ENCODE measurements at regions not wholly inside any gene's neighbourhood (a gene's known extent, or its start where the extent isn't known, plus 50 kb on each side); places are given as distances from the start of the nearest gene placed in this dataset.

DNA sequence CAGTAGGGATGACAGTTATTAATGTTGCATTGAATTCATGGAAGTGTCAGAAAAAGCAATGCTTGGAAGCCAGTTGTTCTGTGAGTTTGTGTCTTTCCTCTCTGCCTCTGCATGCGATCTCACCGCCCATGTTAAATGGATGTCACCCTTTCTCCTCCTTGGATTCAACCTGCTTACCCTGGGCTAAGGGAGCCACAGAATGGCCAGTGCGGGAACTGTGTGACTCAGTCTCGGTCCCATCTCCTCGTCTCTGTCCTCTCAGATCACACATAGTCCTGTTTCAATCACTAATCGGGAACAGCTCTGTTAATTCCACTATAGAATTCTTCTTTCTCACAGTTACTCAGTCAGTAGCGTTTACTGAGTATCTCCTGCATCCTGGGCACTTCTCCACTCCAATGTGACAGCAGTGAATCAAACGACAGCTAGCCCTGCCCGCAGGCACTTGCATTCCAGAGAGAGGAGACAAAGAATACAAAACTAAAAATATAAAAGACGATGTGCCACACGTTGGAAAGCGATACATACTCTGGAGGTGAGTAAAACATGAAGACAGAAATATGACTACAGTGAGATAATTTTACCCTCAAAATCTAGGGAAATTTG is 53.6 kb upstream of the TLR3 start:
- no peak overlapping the region for H3K27ac ChIP-seq (ENCODE audit: poor library complexity, severe bottlenecking)
- no peaks in the 10 kb centered on the region for H3K4me1 ChIP-seq (ENCODE audit: insufficient read depth, poor library complexity, severe bottlenecking)
- no peak overlapping the region for H3K4me3 ChIP-seq (ENCODE audit: severe bottlenecking)
- H3K9me3 ChIP-seq (ENCODE audit: severe bottlenecking) = no peaks in the 10 kb centered on the region
- no peak for DNase-seq (ENCODE audit: low spot score)
- no peak for ATAC-seq (ENCODE audit: low read depth)
- no peaks in the 10 kb centered on the region for H3K36me3 ChIP-seq (ENCODE audit: low read depth)
- TF ChIP-seq, protein P1, sequence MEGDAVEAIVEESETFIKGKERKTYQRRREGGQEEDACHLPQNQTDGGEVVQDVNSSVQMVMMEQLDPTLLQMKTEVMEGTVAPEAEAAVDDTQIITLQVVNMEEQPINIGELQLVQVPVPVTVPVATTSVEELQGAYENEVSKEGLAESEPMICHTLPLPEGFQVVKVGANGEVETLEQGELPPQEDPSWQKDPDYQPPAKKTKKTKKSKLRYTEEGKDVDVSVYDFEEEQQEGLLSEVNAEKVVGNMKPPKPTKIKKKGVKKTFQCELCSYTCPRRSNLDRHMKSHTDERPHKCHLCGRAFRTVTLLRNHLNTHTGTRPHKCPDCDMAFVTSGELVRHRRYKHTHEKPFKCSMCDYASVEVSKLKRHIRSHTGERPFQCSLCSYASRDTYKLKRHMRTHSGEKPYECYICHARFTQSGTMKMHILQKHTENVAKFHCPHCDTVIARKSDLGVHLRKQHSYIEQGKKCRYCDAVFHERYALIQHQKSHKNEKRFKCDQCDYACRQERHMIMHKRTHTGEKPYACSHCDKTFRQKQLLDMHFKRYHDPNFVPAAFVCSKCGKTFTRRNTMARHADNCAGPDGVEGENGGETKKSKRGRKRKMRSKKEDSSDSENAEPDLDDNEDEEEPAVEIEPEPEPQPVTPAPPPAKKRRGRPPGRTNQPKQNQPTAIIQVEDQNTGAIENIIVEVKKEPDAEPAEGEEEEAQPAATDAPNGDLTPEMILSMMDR (IDR thresholded peaks at IDR 0.05; ENCODE audit: poor library complexity, severe bottlenecking) = no peak
- no peaks in the 10 kb centered on the region for H3K27me3 ChIP-seq (ENCODE audit: insufficient read depth, poor library complexity, severe bottlenecking)

DNA sequence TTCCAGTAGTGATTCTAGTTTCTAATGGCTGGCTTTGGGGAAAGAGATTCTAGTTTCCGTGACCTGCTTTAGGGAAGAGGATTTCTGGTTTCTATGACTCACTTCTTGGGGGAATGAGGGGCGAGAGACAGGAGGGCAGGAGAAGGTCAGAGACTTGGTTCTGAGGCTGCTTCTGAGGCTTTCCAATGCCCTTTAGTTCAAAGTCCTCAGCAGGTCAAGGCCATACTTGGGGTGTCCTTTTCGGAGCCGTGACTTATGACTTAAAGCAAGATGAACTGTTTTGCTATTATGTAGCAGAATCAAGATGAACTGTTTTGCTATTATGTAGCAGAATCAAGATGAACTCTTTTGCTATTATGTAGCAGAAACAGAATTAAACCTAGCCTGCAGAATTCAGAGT is 52.2 kb upstream of the TLR3 start:
- TF ChIP-seq, protein P1 (IDR thresholded peaks at IDR 0.05; ENCODE audit: poor library complexity, severe bottlenecking) = no peak
- H3K27me3 ChIP-seq (ENCODE audit: insufficient read depth, poor library complexity, severe bottlenecking) = no peaks in the 10 kb centered on the region
- no peak for DNase-seq (ENCODE audit: low spot score)

DNA sequence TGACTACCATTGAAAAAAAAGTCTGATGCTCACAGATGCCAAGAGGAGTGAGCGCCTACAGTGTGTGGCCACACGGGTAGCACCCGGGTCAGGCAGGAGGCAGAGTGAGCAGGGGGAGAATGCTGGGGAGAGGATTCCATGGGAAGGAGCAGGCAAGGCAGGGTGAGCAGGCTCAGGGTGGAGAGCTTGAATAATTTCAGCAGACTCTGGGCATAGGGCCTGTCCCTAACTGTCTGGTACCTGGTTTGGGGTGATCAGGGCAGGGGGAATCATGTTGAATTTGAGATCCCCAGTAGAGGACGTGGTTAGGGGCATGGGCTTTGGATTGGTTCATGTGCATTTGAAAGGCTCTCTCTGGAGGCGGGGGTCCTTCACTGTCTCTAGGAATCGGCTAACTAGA is 51.2 kb upstream of the TLR3 start:
- Histone ChIP-seq H3K27ac (ENCODE audit: poor library complexity, severe bottlenecking) (no peak overlapping the region), H3K9me3 (ENCODE audit: severe bottlenecking) (no peaks in the 10 kb centered on the region), H3K27me3 (ENCODE audit: insufficient read depth, poor library complexity, severe bottlenecking) (no peaks in the 10 kb centered on the region), H3K4me1 (ENCODE audit: insufficient read depth, poor library complexity, severe bottlenecking) (no peaks in the 10 kb centered on the region), H3K36me3 (ENCODE audit: low read depth) (no peaks in the 10 kb centered on the region), H3K4me3 (ENCODE audit: severe bottlenecking) (no peak overlapping the region)
- ATAC-seq (ENCODE audit: low read depth) (no peak), DNase-seq (ENCODE audit: low spot score) (no peak)
- TF ChIP-seq, protein P1 (IDR thresholded peaks at IDR 0.05; ENCODE audit: poor library complexity, severe bottlenecking) = no peak

More for the DNA sequence above, 52.2 kb upstream of the TLR3 start:
- H3K36me3 ChIP-seq (ENCODE audit: low read depth) = no peaks in the 10 kb centered on the region
- H3K4me1 ChIP-seq (ENCODE audit: insufficient read depth, poor library complexity, severe bottlenecking) = no peaks in the 10 kb centered on the region
- ATAC-seq (ENCODE audit: low read depth) = no peak
- H3K4me3 ChIP-seq (ENCODE audit: severe bottlenecking) = no peak overlapping the region
- no peak overlapping the region for H3K27ac ChIP-seq (ENCODE audit: poor library complexity, severe bottlenecking)
- no peaks in the 10 kb centered on the region for H3K9me3 ChIP-seq (ENCODE audit: severe bottlenecking)

DNA sequence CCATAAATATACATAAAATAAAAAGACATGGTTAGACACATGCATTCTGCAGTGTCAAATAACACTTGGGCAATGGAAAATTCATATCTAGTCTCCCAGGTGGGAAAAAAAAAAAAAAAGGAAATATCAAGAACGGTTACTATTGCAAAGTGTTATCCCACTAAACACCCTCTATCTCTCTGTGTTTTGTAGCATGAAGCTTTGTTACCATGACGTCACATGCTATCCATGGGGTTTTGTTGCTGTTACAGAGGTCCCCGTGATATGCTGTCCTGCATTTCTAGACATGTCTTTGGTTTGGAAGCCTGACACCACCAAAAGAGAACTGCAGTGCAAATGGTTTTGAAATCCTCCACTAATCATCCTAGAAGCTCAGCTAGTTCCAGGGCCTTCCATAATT is 50.7 kb upstream of the TLR3 start:
- Histone ChIP-seq H3K27me3 (ENCODE audit: insufficient read depth, poor library complexity, severe bottlenecking) (no peaks in the 10 kb centered on the region), H3K27ac (ENCODE audit: poor library complexity, severe bottlenecking) (no peak overlapping the region), H3K4me1 (ENCODE audit: insufficient read depth, poor library complexity, severe bottlenecking) (no peaks in the 10 kb centered on the region), H3K9me3 (ENCODE audit: severe bottlenecking) (no peaks in the 10 kb centered on the region), H3K4me3 (ENCODE audit: severe bottlenecking) (no peak overlapping the region), H3K36me3 (ENCODE audit: low read depth) (no peaks in the 10 kb centered on the region)
- TF ChIP-seq, protein P1 (IDR thresholded peaks at IDR 0.05; ENCODE audit: poor library complexity, severe bottlenecking) = no peak
- DNase-seq (ENCODE audit: low spot score) (no peak), ATAC-seq (ENCODE audit: low read depth) (no peak)

DNA sequence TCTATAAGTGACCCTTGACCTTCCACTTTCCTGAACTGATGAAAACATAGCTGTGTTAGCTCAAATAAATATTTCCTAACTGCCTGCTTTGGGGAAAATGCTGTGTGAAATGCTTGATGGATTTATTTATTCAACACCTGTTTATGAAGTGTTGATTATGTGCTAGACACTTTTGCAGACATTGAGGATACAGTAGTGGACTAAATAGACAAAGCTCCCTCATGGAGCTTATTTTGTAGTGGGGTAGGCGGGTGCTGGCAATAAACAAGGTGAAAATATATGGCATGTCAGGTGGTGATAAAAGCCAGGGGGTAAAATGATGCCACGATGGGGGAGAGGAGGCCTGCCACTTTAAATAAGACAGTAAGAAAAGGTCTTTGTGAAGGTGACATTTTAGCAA is 50.2 kb upstream of the TLR3 start:
- H3K9me3 ChIP-seq (ENCODE audit: severe bottlenecking) = no peaks in the 10 kb centered on the region
- H3K27ac ChIP-seq (ENCODE audit: poor library complexity, severe bottlenecking) = no peak overlapping the region
- no peaks in the 10 kb centered on the region for H3K4me1 ChIP-seq (ENCODE audit: insufficient read depth, poor library complexity, severe bottlenecking)
- H3K27me3 ChIP-seq (ENCODE audit: insufficient read depth, poor library complexity, severe bottlenecking) = no peaks in the 10 kb centered on the region
- TF ChIP-seq, protein P1 (IDR thresholded peaks at IDR 0.05; ENCODE audit: poor library complexity, severe bottlenecking) = no peak
- no peaks in the 10 kb centered on the region for H3K36me3 ChIP-seq (ENCODE audit: low read depth)
- ATAC-seq (ENCODE audit: low read depth) (no peak), DNase-seq (ENCODE audit: low spot score) (no peak)
- no peak overlapping the region for H3K4me3 ChIP-seq (ENCODE audit: severe bottlenecking)

All from RWPE2 (cell line).